Natural killer cell (primary cell): ENCODE measurements at regions not wholly inside any gene's neighbourhood (a gene's known extent, or its start where the extent isn't known, plus 50 kb on each side); places are given as distances from the start of the nearest gene placed in this dataset.

Experiments
- ATAC-seq, 3 donors: fragments of 150-1000 bp in 2 of 3; fragments of 200-7000 bp in 1 of 3; cut with Tn5 transposase; 1 replicate in 1 of 3; 2 replicates in 2 of 3; pipeline ENCODE4 v1.10.0; 2021; ENCODE audit warnings: mild to moderate bottlenecking in 2 of 3, moderate library complexity in 2 of 3
- DNase-seq, 2 donors: peaks; one replicate each; pipeline versions ENCODE4 v3.0.0 to v3.0.0-alpha.2; 2013 to 2021; ENCODE audit warnings: mixed read lengths in 1 of 2
- H3K27ac ChIP-seq: one replicate; pipeline ENCODE4 v1.5.1; 2013; ENCODE audit warnings: mild to moderate bottlenecking, low read length
- H3K27me3 ChIP-seq: one replicate; pipeline ENCODE4 v1.6.1; 2013; ENCODE audit warnings: low read length; ENCODE audit not compliant: control insufficient read depth, insufficient read depth
- H3K36me3 ChIP-seq: one replicate; pipeline ENCODE4 v1.6.1; 2013; ENCODE audit warnings: low read length; ENCODE audit not compliant: control insufficient read depth, insufficient read depth
- H3K4me1 ChIP-seq: one replicate; pipeline ENCODE4 v1.6.1; 2013; ENCODE audit warnings: low read length; ENCODE audit not compliant: control insufficient read depth, insufficient read depth
- H3K4me3 ChIP-seq: one replicate; pipeline ENCODE4 v1.5.1; 2013; ENCODE audit warnings: low read length
- H3K9me3 ChIP-seq: one replicate; pipeline ENCODE4 v1.6.1; 2013; ENCODE audit warnings: low read length; ENCODE audit not compliant: control insufficient read depth, insufficient read depth
- H3K27ac Mint-ChIP-seq, 2 donors: one replicate each; pipeline ENCODE4 v1.8.0; 2022; ENCODE audit warnings: mild to moderate bottlenecking in 2 of 2, mixed read lengths in 2 of 2, moderate library complexity in 1 of 2
- H3K27me3 Mint-ChIP-seq, 2 donors: one replicate each; pipeline ENCODE4 v1.8.0; 2022; ENCODE audit warnings: low read depth in 2 of 2, mixed read lengths in 2 of 2
- H3K36me3 Mint-ChIP-seq: one replicate; pipeline ENCODE4 v1.8.0; 2022; ENCODE audit warnings: mixed read lengths
- H3K4me1 Mint-ChIP-seq, 2 donors: one replicate each; pipeline ENCODE4 v1.8.0; 2022; ENCODE audit warnings: mixed read lengths in 2 of 2
- H3K4me3 Mint-ChIP-seq: one replicate; pipeline ENCODE4 v1.8.0; 2022; ENCODE audit warnings: mild to moderate bottlenecking, moderate library complexity, mixed read lengths
- H3K9me3 Mint-ChIP-seq, 2 donors: one replicate each; pipeline ENCODE4 v1.8.0; 2022; ENCODE audit warnings: mixed read lengths in 2 of 2
- WGBS: methylation state at CpG from one replicate; pipeline ENCODE4 v1.1.7; 2013; ENCODE audit warnings: missing lambda C conversion rate; ENCODE audit not compliant: insufficient coverage; 5-methylcytosine and 5-hydroxymethylcytosine counted together
- intact Hi-C: fragments of 100-400 bp; cut with micrococcal nuclease; formaldehyde crosslinking; loops from one replicate; pipeline ENCODE4 v1.14.2; 2022
- TF ChIP-seq, protein P1 (sequence below): fragments of 200-600 bp; IDR thresholded peaks from one replicate; pipeline ENCODE4 v1.8.0; 2022; ENCODE audit warnings: antibody characterized with exemption

GRCh38 chr2:120503206-120503792, 157.4 kb downstream of the INHBB start:
- Histone ChIP-seq H3K27me3 (no peaks in the 10 kb centered on the region), H3K36me3 (no peaks in the 10 kb centered on the region), H3K27ac (no peak overlapping the region), H3K4me3 (no peak overlapping the region), H3K4me1 (no peaks in the 10 kb centered on the region), H3K9me3 (no peaks in the 10 kb centered on the region)
- Mint-ChIP-seq H3K27ac (no peak overlapping the region), H3K4me1 (no peaks in the 10 kb centered on the region), H3K27me3 (peaks cover 0 to 3% of the 10 kb centered on the region in 2 donors), H3K4me3 (no peak overlapping the region), H3K36me3 (no peaks in the 10 kb centered on the region), H3K9me3 (no peaks in the 10 kb centered on the region)
- TF ChIP-seq, protein P1, sequence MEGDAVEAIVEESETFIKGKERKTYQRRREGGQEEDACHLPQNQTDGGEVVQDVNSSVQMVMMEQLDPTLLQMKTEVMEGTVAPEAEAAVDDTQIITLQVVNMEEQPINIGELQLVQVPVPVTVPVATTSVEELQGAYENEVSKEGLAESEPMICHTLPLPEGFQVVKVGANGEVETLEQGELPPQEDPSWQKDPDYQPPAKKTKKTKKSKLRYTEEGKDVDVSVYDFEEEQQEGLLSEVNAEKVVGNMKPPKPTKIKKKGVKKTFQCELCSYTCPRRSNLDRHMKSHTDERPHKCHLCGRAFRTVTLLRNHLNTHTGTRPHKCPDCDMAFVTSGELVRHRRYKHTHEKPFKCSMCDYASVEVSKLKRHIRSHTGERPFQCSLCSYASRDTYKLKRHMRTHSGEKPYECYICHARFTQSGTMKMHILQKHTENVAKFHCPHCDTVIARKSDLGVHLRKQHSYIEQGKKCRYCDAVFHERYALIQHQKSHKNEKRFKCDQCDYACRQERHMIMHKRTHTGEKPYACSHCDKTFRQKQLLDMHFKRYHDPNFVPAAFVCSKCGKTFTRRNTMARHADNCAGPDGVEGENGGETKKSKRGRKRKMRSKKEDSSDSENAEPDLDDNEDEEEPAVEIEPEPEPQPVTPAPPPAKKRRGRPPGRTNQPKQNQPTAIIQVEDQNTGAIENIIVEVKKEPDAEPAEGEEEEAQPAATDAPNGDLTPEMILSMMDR, result no peak
- intact Hi-C loops, result no loop called here
- ATAC-seq (no peak), DNase-seq (no peak)
- WGBS, result 87% methylated on average over 17 of the region's 17 CpGs

GRCh38 chr2:120503793-120504571, 158.0 kb downstream of the INHBB start:
- Mint-ChIP-seq H3K27me3 (peaks cover 0 to 3% of the 10 kb centered on the region in 2 donors), H3K4me3 (no peak overlapping the region), H3K27ac (no peak overlapping the region), H3K4me1 (no peaks in the 10 kb centered on the region), H3K9me3 (no peaks in the 10 kb centered on the region), H3K36me3 (no peaks in the 10 kb centered on the region)
- WGBS, result 84% methylated on average over 23 of the region's 23 CpGs
- H3K27me3 ChIP-seq, result no peaks in the 10 kb centered on the region
- no peaks in the 10 kb centered on the region for H3K9me3 ChIP-seq
- H3K27ac ChIP-seq, result no peak overlapping the region
- H3K36me3 ChIP-seq, result no peaks in the 10 kb centered on the region
- H3K4me1 ChIP-seq, result no peaks in the 10 kb centered on the region
- TF ChIP-seq, protein P1, result no peak
- intact Hi-C loops, result no loop called here
- DNase-seq (no peak), ATAC-seq (no peak)
- no peak overlapping the region for H3K4me3 ChIP-seq

- Mint-ChIP-seq H3K36me3 (no peaks in the 10 kb centered on the region), H3K4me1 (no peaks in the 10 kb centered on the region), H3K27ac (no peak overlapping the region), H3K9me3 (no peaks in the 10 kb centered on the region), H3K4me3 (no peak overlapping the region), H3K27me3 (no peaks in the 10 kb centered on the region)
- Histone ChIP-seq H3K36me3 (no peaks in the 10 kb centered on the region), H3K4me1 (no peaks in the 10 kb centered on the region), H3K27ac (no peak overlapping the region), H3K9me3 (no peaks in the 10 kb centered on the region), H3K4me3 (no peak overlapping the region), H3K27me3 (no peaks in the 10 kb centered on the region)
- ATAC-seq (no peak), DNase-seq (no peak)
- WGBS, result 94% methylated on average over 15 of the region's 15 CpGs
- intact Hi-C loops, result no loop called here
- TF ChIP-seq, protein P1, result no peak
These were observed 159.2 kb downstream of the INHBB start for GRCh38 chr2:120504936-120505705.
